ENCODE measurements at regions not wholly inside any gene's neighbourhood (a gene's known extent, or its start where the extent isn't known, plus 50 kb on each side); places are given as distances from the start of the nearest gene placed in this dataset.

DNA sequence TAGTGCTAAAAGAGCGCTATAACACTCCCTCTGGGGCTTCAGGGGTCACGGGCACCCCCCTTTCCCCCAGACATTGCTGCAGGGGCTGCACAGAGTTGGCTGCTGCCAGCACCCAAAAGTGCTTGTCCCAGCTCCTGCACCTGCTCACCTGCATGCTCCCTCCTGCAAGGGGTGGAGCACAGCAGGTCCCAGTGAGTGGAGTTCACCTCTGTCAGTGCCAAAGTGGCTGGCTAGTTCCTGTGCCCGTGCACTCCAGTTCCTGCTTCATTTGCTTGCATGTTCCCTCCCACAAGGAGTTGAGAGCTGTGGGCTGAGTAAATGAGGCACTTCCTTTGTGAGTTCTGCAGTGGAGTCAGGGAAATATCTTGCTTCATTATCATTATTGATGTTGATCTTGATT lies 476.9 kb downstream of the SQOR start:
- no peaks in the 10 kb centered on the region for H3K36me3 ChIP-seq (ENCODE audit: insufficient read depth, low read length)
- Mint-ChIP-seq H3K4me1 (ENCODE audit: low read depth) (no peaks in the 10 kb centered on the region), H3K36me3 (ENCODE audit: low read depth) (no peaks in the 10 kb centered on the region), H3K27me3 (no peaks in the 10 kb centered on the region), H3K9me3 (peaks cover 11% of the 10 kb centered on the region), H3K27ac (no peak overlapping the region), H3K4me3 (no peak overlapping the region)
- intact Hi-C loops (cut with DNase I, micrococcal nuclease) = no loop called here
- no peak for DNase-seq
- H3K4me3 ChIP-seq (ENCODE audit: low read length) = no peak overlapping the region
- ChIA-PET POLR2A (no interaction called here), CTCF (no interaction called here)
- peaks cover 0 to 5% of the 10 kb centered on the region in 2 experiments for H3K9me3 ChIP-seq (ENCODE audit: control insufficient read depth in 1 of 2, insufficient read depth in 1 of 2, low read length in 2 of 2)
- H3K27me3 ChIP-seq (ENCODE audit: control insufficient read depth in 1 of 2, insufficient read depth in 2 of 2, low read length in 2 of 2) = no peaks in the 10 kb centered on the region
- H3K4me1 ChIP-seq (ENCODE audit: insufficient read depth, low read length) = no peaks in the 10 kb centered on the region
- ATAC-seq (ENCODE audit: poor library complexity) = no peak
- no peak overlapping the region for H3K27ac ChIP-seq (ENCODE audit: low read depth in 1 of 2, low read length in 2 of 2)
- TF ChIP-seq, protein P1, sequence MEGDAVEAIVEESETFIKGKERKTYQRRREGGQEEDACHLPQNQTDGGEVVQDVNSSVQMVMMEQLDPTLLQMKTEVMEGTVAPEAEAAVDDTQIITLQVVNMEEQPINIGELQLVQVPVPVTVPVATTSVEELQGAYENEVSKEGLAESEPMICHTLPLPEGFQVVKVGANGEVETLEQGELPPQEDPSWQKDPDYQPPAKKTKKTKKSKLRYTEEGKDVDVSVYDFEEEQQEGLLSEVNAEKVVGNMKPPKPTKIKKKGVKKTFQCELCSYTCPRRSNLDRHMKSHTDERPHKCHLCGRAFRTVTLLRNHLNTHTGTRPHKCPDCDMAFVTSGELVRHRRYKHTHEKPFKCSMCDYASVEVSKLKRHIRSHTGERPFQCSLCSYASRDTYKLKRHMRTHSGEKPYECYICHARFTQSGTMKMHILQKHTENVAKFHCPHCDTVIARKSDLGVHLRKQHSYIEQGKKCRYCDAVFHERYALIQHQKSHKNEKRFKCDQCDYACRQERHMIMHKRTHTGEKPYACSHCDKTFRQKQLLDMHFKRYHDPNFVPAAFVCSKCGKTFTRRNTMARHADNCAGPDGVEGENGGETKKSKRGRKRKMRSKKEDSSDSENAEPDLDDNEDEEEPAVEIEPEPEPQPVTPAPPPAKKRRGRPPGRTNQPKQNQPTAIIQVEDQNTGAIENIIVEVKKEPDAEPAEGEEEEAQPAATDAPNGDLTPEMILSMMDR (IDR thresholded peaks at IDR 0.05) = no peak

DNA sequence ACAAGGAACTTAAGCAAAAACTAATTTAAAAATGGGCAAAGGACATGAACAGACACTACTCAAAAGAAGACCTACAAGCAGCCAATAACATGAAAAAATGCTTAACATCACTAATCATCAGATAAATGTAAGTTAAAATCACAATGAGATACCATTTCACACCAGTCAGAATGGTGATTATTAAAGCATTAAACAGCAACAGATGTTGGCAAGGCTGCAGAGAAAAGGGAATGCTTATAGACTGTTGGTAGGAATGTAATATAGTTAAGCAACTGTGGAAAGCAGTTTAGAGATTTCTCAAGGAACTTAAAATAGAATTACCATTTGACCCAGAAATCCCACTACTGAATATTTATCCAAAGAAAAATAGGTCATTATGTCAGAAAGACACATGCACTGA lies 482.2 kb downstream of the SQOR start:
- CTCF ChIA-PET = no interaction called here
- Mint-ChIP-seq H3K4me3 (no peak overlapping the region), H3K27me3 (no peaks in the 10 kb centered on the region), H3K36me3 (ENCODE audit: low read depth) (no peaks in the 10 kb centered on the region), H3K9me3 (peaks cover 11% of the 10 kb centered on the region), H3K4me1 (ENCODE audit: low read depth) (no peaks in the 10 kb centered on the region), H3K27ac (no peak overlapping the region)
- Histone ChIP-seq H3K4me3 (ENCODE audit: low read length) (no peak overlapping the region), H3K36me3 (ENCODE audit: insufficient read depth, low read length) (no peaks in the 10 kb centered on the region), H3K9me3 (ENCODE audit: control insufficient read depth in 1 of 2, insufficient read depth in 1 of 2, low read length in 2 of 2) (no peaks in the 10 kb centered on the region), H3K27ac (ENCODE audit: low read depth in 1 of 2, low read length in 2 of 2) (no peak overlapping the region), H3K27me3 (ENCODE audit: control insufficient read depth in 1 of 2, insufficient read depth in 2 of 2, low read length in 2 of 2) (no peaks in the 10 kb centered on the region), H3K4me1 (ENCODE audit: insufficient read depth, low read length) (no peaks in the 10 kb centered on the region)
- no peak for ATAC-seq (ENCODE audit: poor library complexity)
- DNase-seq = no peak
- TF ChIP-seq, protein P1 (IDR thresholded peaks at IDR 0.05) = no peak
- intact Hi-C loops (cut with DNase I, micrococcal nuclease) = no loop called here
- POLR2A ChIA-PET = no interaction called here

DNA sequence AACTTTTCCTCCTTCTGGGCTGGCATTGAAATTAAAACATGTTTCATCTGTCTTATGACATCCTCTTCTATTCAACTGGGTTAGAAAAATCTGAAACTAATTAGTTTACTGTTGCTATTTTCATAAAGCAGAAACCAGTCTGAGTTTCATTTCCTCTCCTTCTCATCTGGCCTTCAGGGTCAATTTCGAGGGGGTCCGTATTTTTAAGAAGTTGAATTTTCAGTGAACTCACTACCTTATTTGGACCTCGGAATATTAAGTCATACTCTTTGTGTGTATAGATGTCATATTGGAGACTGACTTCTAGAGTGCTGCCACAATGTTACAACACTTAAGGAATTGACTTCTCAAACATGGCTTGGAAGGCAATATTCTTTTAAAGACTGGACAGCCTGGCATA lies 485.9 kb downstream of the SQOR start:
- no peak for DNase-seq
- H3K4me3 Mint-ChIP-seq = no peak overlapping the region
- H3K27ac Mint-ChIP-seq = no peak overlapping the region
- intact Hi-C loops (cut with DNase I, micrococcal nuclease) = no loop called here
- H3K4me3 ChIP-seq (ENCODE audit: low read length) = no peak overlapping the region
- peaks cover 6% of the 10 kb centered on the region for H3K9me3 Mint-ChIP-seq
- TF ChIP-seq, protein P1 (IDR thresholded peaks at IDR 0.05) = no peak
- no peaks in the 10 kb centered on the region for H3K4me1 Mint-ChIP-seq (ENCODE audit: low read depth)
- POLR2A ChIA-PET = no interaction called here
- H3K27ac ChIP-seq (ENCODE audit: low read depth in 1 of 2, low read length in 2 of 2) = no peak overlapping the region
- no peak for ATAC-seq (ENCODE audit: poor library complexity)
- H3K27me3 ChIP-seq (ENCODE audit: control insufficient read depth in 1 of 2, insufficient read depth in 2 of 2, low read length in 2 of 2) = no peaks in the 10 kb centered on the region
- no peaks in the 10 kb centered on the region for H3K4me1 ChIP-seq (ENCODE audit: insufficient read depth, low read length)
- H3K36me3 Mint-ChIP-seq (ENCODE audit: low read depth) = no peaks in the 10 kb centered on the region
- CTCF ChIA-PET = no interaction called here
- H3K27me3 Mint-ChIP-seq = no peaks in the 10 kb centered on the region
- H3K36me3 ChIP-seq (ENCODE audit: insufficient read depth, low read length) = no peaks in the 10 kb centered on the region
- peaks cover 0 to 8% of the 10 kb centered on the region in 2 experiments for H3K9me3 ChIP-seq (ENCODE audit: control insufficient read depth in 1 of 2, insufficient read depth in 1 of 2, low read length in 2 of 2)

Measured in CD4-positive, alpha-beta T cell (primary cell).